GM12878 (cell line): ENCODE measurements at regions not wholly inside any gene's neighbourhood (a gene's known extent, or its start where the extent isn't known, plus 50 kb on each side); places are given as distances from the start of the nearest gene placed in this dataset.

Experiments
- ATAC-seq: fragments of 200-7000 bp; cut with Tn5 transposase; 3 replicates; pipeline ENCODE4 v1.9.1; 2020; ENCODE audit warnings: mild to moderate bottlenecking, moderate library complexity
- BruUV-seq: library from RNA; stranded (reverse); fragments of 400-500 nt; replicated peaks from 2 replicates; lab custom pipeline; 2021; lab: Mats Ljungman, UMichigan
- CTCF ChIA-PET: fragments of 300-600 bp; sonication (Branson Sonifier 250); formaldehyde crosslinking; extraction: SDS; loops from one replicate; lab custom pipeline; 2021; ENCODE audit warnings: inconsistent platforms; lab: Yijun Ruan, JAX
- POLR2A ChIA-PET: fragments of 350-600 bp; formaldehyde crosslinking; extraction: SDS; loops from one replicate; lab custom pipeline; 2021; ENCODE audit warnings: inconsistent platforms; lab: Charles Lee
- RAD21 ChIA-PET: fragments of 300-600 bp; sonication (Branson Sonifier 250); formaldehyde crosslinking; loops from one replicate; lab custom pipeline; 2023; ENCODE audit warnings: antibody characterized with exemption; ENCODE audit not compliant: unreplicated experiment; lab: Charles Lee
- SMC1A ChIA-PET: fragments of 300-600 bp; sonication (Branson Sonifier 250); formaldehyde crosslinking; loops from one replicate; lab custom pipeline; 2023; ENCODE audit not compliant: unreplicated experiment, uncharacterized antibody; lab: Charles Lee
- DNase-seq: peaks from one replicate; pipeline ENCODE4 v3.0.0-alpha.2; 2011; ENCODE audit warnings: low read depth, low spot score
- FAIRE-seq: peaks from 3 replicates; lab custom pipeline; 2011; peaks lifted over from hg19 to GRCh38; lab: Jason Lieb, UNC
- H2AFZ ChIP-seq: 2 replicates; pipeline ENCODE4 v1.6.0; 2011; ENCODE audit warnings: low read depth, low read length, control low read depth; ENCODE audit not compliant: control insufficient read depth
- H3K27ac ChIP-seq: 2 replicates; pipeline ENCODE4 v1.5.1; 2011; ENCODE audit warnings: control low read depth; ENCODE audit not compliant: control insufficient read depth, insufficient read depth
- H3K27me3 ChIP-seq, 2 experiments: replicated peaks in 1 of 2; 2 replicates each; pipeline versions ENCODE4 v1.6.0 to v1.6.1; 2011; ENCODE audit warnings: low read length in 1 of 2; ENCODE audit not compliant: control insufficient read depth in 2 of 2, insufficient read depth in 2 of 2
- H3K36me3 ChIP-seq, 2 experiments: 2 replicates each; pipeline ENCODE4 v1.5.1; 2011; ENCODE audit warnings: low read length in 1 of 2; ENCODE audit not compliant: control insufficient read depth in 2 of 2, insufficient read depth in 2 of 2
- H3K4me1 ChIP-seq: 2 replicates; pipeline ENCODE4 v1.6.1; 2011; ENCODE audit warnings: mild to moderate bottlenecking, low read length, moderate library complexity, mixed read lengths; ENCODE audit not compliant: control insufficient read depth, insufficient read depth
- H3K4me2 ChIP-seq: 2 replicates; pipeline ENCODE4 v1.6.0; 2011; ENCODE audit warnings: control low read depth; ENCODE audit not compliant: control insufficient read depth, insufficient read depth
- H3K4me3 ChIP-seq: fragments of 200-600 bp; sonication (generic); 2 replicates; pipeline ENCODE4 v1.5.1; 2016
- H3K79me2 ChIP-seq: 2 replicates; pipeline ENCODE4 v1.6.0; 2011; ENCODE audit warnings: low read length; ENCODE audit not compliant: control insufficient read depth, insufficient read depth
- H3K9ac ChIP-seq: 2 replicates; pipeline ENCODE4 v1.8.0; 2011; ENCODE audit warnings: low read length, control low read depth, mixed read lengths; ENCODE audit not compliant: control insufficient read depth, insufficient read depth
- H3K9me3 ChIP-seq: replicated peaks from 3 replicates; pipeline ENCODE4 v1.5.1; 2011; ENCODE audit warnings: mild to moderate bottlenecking, low read length; ENCODE audit not compliant: control insufficient read depth, insufficient read depth
- H4K20me1 ChIP-seq: 2 replicates; pipeline ENCODE4 v1.6.0; 2011; ENCODE audit not compliant: control insufficient read depth, insufficient read depth
- ATF3 ChIP-seq: IDR thresholded peaks from 2 replicates; pipeline ENCODE4 v1.6.1; 2011; ENCODE audit warnings: low read depth, mild to moderate bottlenecking, low read length, moderate library complexity, borderline replicate concordance; ENCODE audit errors: extremely low read depth
- ATF7 ChIP-seq: fragments of 450-650 bp; IDR thresholded peaks from 2 replicates; pipeline ENCODE4 v1.6.1; 2016; ENCODE audit warnings: low read depth, mild to moderate bottlenecking
- EZH2 ChIP-seq: IDR thresholded peaks from 2 replicates; pipeline ENCODE4 v1.6.1; 2012; ENCODE audit warnings: low read depth, mild to moderate bottlenecking, control low read depth, inconsistent platforms, low read length, borderline replicate concordance; ENCODE audit not compliant: control insufficient read depth
- HCFC1 ChIP-seq: fragments of 150-350 bp; IDR thresholded peaks from 2 replicates; pipeline ENCODE4 v1.6.1; 2014; ENCODE audit warnings: low read length
- KAT2A ChIP-seq: conservative IDR thresholded peaks from 2 replicates; pipeline ENCODE4 v1.6.1; 2011; ENCODE audit warnings: low read depth, low read length; ENCODE audit not compliant: control insufficient read depth
- KDM1A ChIP-seq: fragments of 200-600 bp; sonication (generic); IDR thresholded peaks from 2 replicates; pipeline ENCODE4 v1.6.1; 2016; ENCODE audit warnings: borderline replicate concordance
- NR2C1 ChIP-seq: fragments of 450-650 bp; IDR thresholded peaks from 2 replicates; pipeline ENCODE4 v1.6.1; 2017; ENCODE audit warnings: antibody characterized with exemption, mild to moderate bottlenecking, moderate library complexity
- POU2F2 ChIP-seq: IDR thresholded peaks from 3 replicates; pipeline ENCODE4 v1.6.1; 2011; ENCODE audit warnings: low read depth, mild to moderate bottlenecking, low read length, borderline replicate concordance
- RAD51 ChIP-seq: fragments of 450-650 bp; IDR thresholded peaks from 2 replicates; pipeline ENCODE4 v1.6.1; 2016; ENCODE audit warnings: moderate library complexity, mild to moderate bottlenecking, inconsistent platforms
- SP1 ChIP-seq: IDR thresholded peaks from one replicate; pipeline ENCODE4 v1.6.1; 2011; ENCODE audit warnings: low read depth, low read length
- TARDBP ChIP-seq: IDR thresholded peaks from 2 replicates; pipeline ENCODE4 v1.6.1; 2016; ENCODE audit warnings: borderline replicate concordance
- TCF3 ChIP-seq: IDR thresholded peaks from 2 replicates; pipeline ENCODE4 v1.6.1; 2012; ENCODE audit warnings: low read depth, mild to moderate bottlenecking, low read length, borderline replicate concordance; ENCODE audit not compliant: insufficient read depth
- WRNIP1 ChIP-seq: IDR thresholded peaks from 2 replicates; pipeline ENCODE4 v1.6.1; 2011; ENCODE audit warnings: low read depth, low read length, improper control_type of control experiment, borderline replicate concordance
- ZBTB33 ChIP-seq: fragments of 450-650 bp; IDR thresholded peaks from 2 replicates; pipeline ENCODE4 v1.6.1; 2017; ENCODE audit warnings: mild to moderate bottlenecking
- WGBS: methylation state at CpG from one replicate; pipeline ENCODE4 v1.1.6; 2016; ENCODE audit warnings: low lambda C conversion rate; ENCODE audit not compliant: insufficient replicate concordance, insufficient coverage; ENCODE audit errors: missing lambda C conversion rate; 5-methylcytosine and 5-hydroxymethylcytosine counted together
- in situ Hi-C: fragments of 300-500 bp; cut with MboI; formaldehyde crosslinking; loops from 9 replicates; pipeline ENCODE4 v1.14.3; 2018; ENCODE audit warnings: mixed read lengths
- intact Hi-C: fragments of 100-400 bp; cut with micrococcal nuclease; formaldehyde crosslinking; loops from one replicate; pipeline ENCODE4 v1.14.2; 2022; ENCODE audit not compliant: unreplicated experiment
- TF ChIP-seq, protein P1 (sequence below): fragments of 450-650 bp; IDR thresholded peaks from 2 replicates; pipeline ENCODE4 v1.6.1; 2017; ENCODE audit warnings: borderline replicate concordance
- TF ChIP-seq, protein P2 (sequence below): fragments of 450-650 bp; IDR thresholded peaks from 2 replicates; pipeline ENCODE4 v1.6.1; 2016; ENCODE audit warnings: mild to moderate bottlenecking

DNA sequence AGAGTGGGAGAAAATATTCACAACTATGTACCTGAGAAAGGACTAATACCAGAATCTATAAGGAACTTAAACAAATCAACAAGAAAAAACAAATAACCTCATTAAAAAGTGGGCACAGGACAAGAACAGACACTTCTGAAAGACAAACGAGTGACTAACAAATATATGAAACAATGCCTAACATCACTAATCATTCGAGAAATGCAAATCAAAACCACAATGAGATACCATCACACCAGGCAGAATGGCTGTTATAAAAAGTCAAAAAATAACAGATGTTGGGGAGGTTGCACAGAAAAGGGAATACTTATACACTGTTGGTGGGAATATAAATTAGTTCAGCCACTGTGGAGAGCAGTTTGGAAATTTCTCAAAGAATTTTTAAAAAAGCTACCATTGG lies 83.5 kb upstream of the WSCD1 start:
- RAD21 ChIA-PET = no interaction called here
- Histone ChIP-seq H4K20me1 (no peaks in the 10 kb centered on the region), H2AFZ (no peak overlapping the region), H3K27ac (no peak overlapping the region), H3K4me2 (no peak overlapping the region), H3K9ac (no peak overlapping the region), H3K9me3 (no peaks in the 10 kb centered on the region), H3K79me2 (no peaks in the 10 kb centered on the region), H3K27me3 (no peaks in the 10 kb centered on the region), H3K4me3 (no peak overlapping the region), H3K36me3 (no peaks in the 10 kb centered on the region), H3K4me1 (no peaks in the 10 kb centered on the region)
- CTCF ChIA-PET = no interaction called here
- SMC1A ChIA-PET = no interaction called here
- 0% methylated on average over 2 of the region's 2 CpGs for WGBS
- no peak for DNase-seq
- FAIRE-seq = no peak
- in situ Hi-C loops (no loop called here), intact Hi-C loops (no loop called here)
- no peak for ATAC-seq
- TF ChIP-seq SP1 (no peak), ATF7 (no peak), TARDBP (no peak), TCF3 (no peak), ATF3 (no peak), EZH2 (no peak), POU2F2 (no peak), ZBTB33 (no peak), KDM1A (no peak), HCFC1 (no peak), WRNIP1 (no peak), NR2C1 (no peak), KAT2A (no peak), RAD51 (no peak)
- TF ChIP-seq, protein P1, sequence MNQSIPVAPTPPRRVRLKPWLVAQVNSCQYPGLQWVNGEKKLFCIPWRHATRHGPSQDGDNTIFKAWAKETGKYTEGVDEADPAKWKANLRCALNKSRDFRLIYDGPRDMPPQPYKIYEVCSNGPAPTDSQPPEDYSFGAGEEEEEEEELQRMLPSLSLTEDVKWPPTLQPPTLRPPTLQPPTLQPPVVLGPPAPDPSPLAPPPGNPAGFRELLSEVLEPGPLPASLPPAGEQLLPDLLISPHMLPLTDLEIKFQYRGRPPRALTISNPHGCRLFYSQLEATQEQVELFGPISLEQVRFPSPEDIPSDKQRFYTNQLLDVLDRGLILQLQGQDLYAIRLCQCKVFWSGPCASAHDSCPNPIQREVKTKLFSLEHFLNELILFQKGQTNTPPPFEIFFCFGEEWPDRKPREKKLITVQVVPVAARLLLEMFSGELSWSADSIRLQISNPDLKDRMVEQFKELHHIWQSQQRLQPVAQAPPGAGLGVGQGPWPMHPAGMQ = no peak
- TF ChIP-seq, protein P2, sequence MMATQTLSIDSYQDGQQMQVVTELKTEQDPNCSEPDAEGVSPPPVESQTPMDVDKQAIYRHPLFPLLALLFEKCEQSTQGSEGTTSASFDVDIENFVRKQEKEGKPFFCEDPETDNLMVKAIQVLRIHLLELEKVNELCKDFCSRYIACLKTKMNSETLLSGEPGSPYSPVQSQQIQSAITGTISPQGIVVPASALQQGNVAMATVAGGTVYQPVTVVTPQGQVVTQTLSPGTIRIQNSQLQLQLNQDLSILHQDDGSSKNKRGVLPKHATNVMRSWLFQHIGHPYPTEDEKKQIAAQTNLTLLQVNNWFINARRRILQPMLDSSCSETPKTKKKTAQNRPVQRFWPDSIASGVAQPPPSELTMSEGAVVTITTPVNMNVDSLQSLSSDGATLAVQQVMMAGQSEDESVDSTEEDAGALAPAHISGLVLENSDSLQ = no peak
- BruUV-seq = no TSS peak
- POLR2A ChIA-PET = no interaction called here
